ENCODE measurements at regions not wholly inside any gene's neighbourhood (a gene's known extent, or its start where the extent isn't known, plus 50 kb on each side); places are given as distances from the start of the nearest gene placed in this dataset.
"Not testable (repeated sequence)": the region's sequence is repeated elsewhere in the genome, so short reads cannot be mapped to it uniquely, and the experiment has no call there.

GRCh38 chr14:55913324-55914025 lies 204.7 kb upstream of the PELI2 start:
- ChIA-PET POLR2A (no interaction called here), CTCF (no interaction called here)
- no peaks in the 10 kb centered on the region for H3K4me1 ChIP-seq (ENCODE audit: insufficient read depth, low read length)
- no peaks in the 10 kb centered on the region for H3K9me3 Mint-ChIP-seq
- H3K4me3 Mint-ChIP-seq, result no peak overlapping the region
- H3K4me3 ChIP-seq (ENCODE audit: low read length), result no peak overlapping the region
- H3K27ac ChIP-seq (ENCODE audit: low read depth, low read length), result no peak overlapping the region
- H3K36me3 ChIP-seq (ENCODE audit: insufficient read depth, low read length), result no peaks in the 10 kb centered on the region
- no peaks in the 10 kb centered on the region for H3K4me1 Mint-ChIP-seq
- peaks cover 9 to 12% of the 10 kb centered on the region in 2 donors for H3K27me3 Mint-ChIP-seq
- peaks cover 0 to 8% (median 0%) of the 10 kb centered on the region in 3 donors for H3K36me3 Mint-ChIP-seq
- no peak for DNase-seq
- H3K27ac Mint-ChIP-seq, result no peak overlapping the region
- H3K27me3 ChIP-seq (ENCODE audit: insufficient read depth, low read length, poor library complexity, severe bottlenecking), result no peaks in the 10 kb centered on the region
- no peaks in the 10 kb centered on the region for H3K9me3 ChIP-seq (ENCODE audit: low read length)

DNA sequence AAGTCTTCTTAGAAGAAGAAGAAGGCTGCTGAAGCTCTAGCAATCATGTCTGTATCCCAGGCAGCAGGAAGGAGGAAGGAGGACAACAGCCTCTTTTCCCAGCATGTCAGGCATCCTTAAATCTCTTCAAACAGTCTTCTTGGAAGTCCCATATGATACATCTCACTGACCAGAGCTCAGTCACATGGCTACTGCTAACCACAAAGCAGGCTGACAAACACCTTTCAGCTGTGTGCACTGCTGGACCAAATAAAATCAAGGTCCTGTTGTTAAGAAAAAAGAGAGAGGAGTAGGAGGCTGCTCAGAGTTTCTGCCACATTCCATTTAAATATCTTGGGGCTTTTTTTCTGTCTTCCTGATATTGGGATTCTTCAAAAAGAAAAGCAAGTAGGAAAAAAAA lies 203.4 kb upstream of the PELI2 start:
- Mint-ChIP-seq H3K4me3 (no peak overlapping the region), H3K27me3 (peaks cover 9 to 12% of the 10 kb centered on the region in 2 donors), H3K9me3 (no peaks in the 10 kb centered on the region), H3K36me3 (peaks cover 0 to 8% (median 0%) of the 10 kb centered on the region in 3 donors), H3K27ac (no peak overlapping the region), H3K4me1 (no peaks in the 10 kb centered on the region)
- H3K27ac ChIP-seq (ENCODE audit: low read depth, low read length), result no peak overlapping the region
- POLR2A ChIA-PET, result no interaction called here
- H3K4me1 ChIP-seq (ENCODE audit: insufficient read depth, low read length), result no peaks in the 10 kb centered on the region
- H3K36me3 ChIP-seq (ENCODE audit: insufficient read depth, low read length), result no peaks in the 10 kb centered on the region
- no peak overlapping the region for H3K4me3 ChIP-seq (ENCODE audit: low read length)
- DNase-seq, result no peak
- no peaks in the 10 kb centered on the region for H3K27me3 ChIP-seq (ENCODE audit: insufficient read depth, low read length, poor library complexity, severe bottlenecking)
- H3K9me3 ChIP-seq (ENCODE audit: low read length), result no peaks in the 10 kb centered on the region
- CTCF ChIA-PET, result no interaction called here

DNA sequence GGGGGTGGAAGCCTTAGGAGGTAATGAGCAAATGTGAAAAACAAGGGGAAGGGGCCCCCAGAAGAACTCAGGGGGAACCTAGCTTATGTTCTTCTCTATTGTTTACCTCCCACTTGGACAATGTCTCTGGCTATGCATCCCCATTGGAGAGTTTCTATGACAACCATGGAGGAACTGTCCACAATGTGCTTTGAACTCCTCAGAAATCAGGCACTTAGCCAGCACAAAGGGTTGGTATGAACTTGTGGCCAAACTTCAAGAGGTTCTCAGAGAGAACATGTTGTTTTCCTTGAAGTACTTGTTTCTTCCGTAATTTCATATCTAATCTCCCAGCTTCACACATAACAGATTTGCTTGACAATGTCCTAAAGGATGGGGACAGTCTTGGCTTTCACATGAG lies 202.8 kb upstream of the PELI2 start:
- no peaks in the 10 kb centered on the region for H3K27me3 ChIP-seq (ENCODE audit: insufficient read depth, low read length, poor library complexity, severe bottlenecking)
- Mint-ChIP-seq H3K9me3 (no peaks in the 10 kb centered on the region), H3K27ac (peak overlapping the region in 1 of 8 donors; percentile 4), H3K4me1 (no peaks in the 10 kb centered on the region), H3K4me3 (no peak overlapping the region), H3K27me3 (peaks cover 9 to 12% of the 10 kb centered on the region in 2 donors), H3K36me3 (peaks cover 0 to 8% (median 0%) of the 10 kb centered on the region in 3 donors)
- no peaks in the 10 kb centered on the region for H3K4me1 ChIP-seq (ENCODE audit: insufficient read depth, low read length)
- no peak overlapping the region for H3K4me3 ChIP-seq (ENCODE audit: low read length)
- CTCF ChIA-PET, result no interaction called here
- no peaks in the 10 kb centered on the region for H3K9me3 ChIP-seq (ENCODE audit: low read length)
- POLR2A ChIA-PET, result no interaction called here
- no peaks in the 10 kb centered on the region for H3K36me3 ChIP-seq (ENCODE audit: insufficient read depth, low read length)
- DNase-seq, result no peak
- no peak overlapping the region for H3K27ac ChIP-seq (ENCODE audit: low read depth, low read length)

GRCh38 chr14:55919800-55920199 lies 198.4 kb upstream of the PELI2 start:
- H3K4me1 Mint-ChIP-seq; H3K4me1 ChIP-seq (ENCODE audit: insufficient read depth, low read length); H3K4me3 Mint-ChIP-seq; H3K36me3 Mint-ChIP-seq; H3K27ac Mint-ChIP-seq; H3K27me3 ChIP-seq (ENCODE audit: insufficient read depth, low read length, poor library complexity, severe bottlenecking); H3K9me3 Mint-ChIP-seq; CTCF ChIA-PET; H3K27ac ChIP-seq (ENCODE audit: low read depth, low read length); H3K9me3 ChIP-seq (ENCODE audit: low read length); DNase-seq; H3K4me3 ChIP-seq (ENCODE audit: low read length); H3K36me3 ChIP-seq (ENCODE audit: insufficient read depth, low read length); POLR2A ChIA-PET: not testable (repeated sequence)
- peaks cover 11 to 12% of the 10 kb centered on the region in 2 donors for H3K27me3 Mint-ChIP-seq

DNA sequence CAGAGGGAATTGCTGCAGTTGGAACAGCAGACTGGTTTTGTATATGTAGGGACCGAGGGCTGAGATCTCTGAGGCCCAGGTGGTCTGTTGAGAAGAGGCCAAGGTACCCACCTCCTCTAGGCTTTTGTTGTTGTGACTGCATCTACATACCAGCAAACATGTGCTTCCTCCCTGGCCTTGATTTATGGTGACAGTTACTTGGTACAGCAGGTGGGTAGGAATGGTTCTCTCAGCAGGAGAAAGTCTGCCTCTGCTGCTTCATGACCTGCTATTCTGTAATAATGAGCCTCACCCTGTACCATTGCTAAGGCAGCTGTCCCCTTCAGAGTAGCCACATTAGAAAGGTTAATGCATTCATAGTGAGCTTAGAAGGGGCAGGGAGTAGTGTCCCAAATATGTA lies 196.7 kb upstream of the PELI2 start:
- H3K4me1 ChIP-seq (ENCODE audit: insufficient read depth, low read length), result no peaks in the 10 kb centered on the region
- ChIA-PET CTCF (no interaction called here), POLR2A (no interaction called here)
- no peak for DNase-seq
- H3K9me3 Mint-ChIP-seq, result no peaks in the 10 kb centered on the region
- H3K36me3 Mint-ChIP-seq, result peaks cover 0 to 6% (median 0%) of the 10 kb centered on the region in 3 donors
- H3K27me3 ChIP-seq (ENCODE audit: insufficient read depth, low read length, poor library complexity, severe bottlenecking), result no peaks in the 10 kb centered on the region
- H3K4me3 ChIP-seq (ENCODE audit: low read length), result no peak overlapping the region
- no peak overlapping the region for H3K4me3 Mint-ChIP-seq
- no peak overlapping the region for H3K27ac ChIP-seq (ENCODE audit: low read depth, low read length)
- peaks cover 9 to 10% of the 10 kb centered on the region in 2 donors for H3K27me3 Mint-ChIP-seq
- no peak overlapping the region for H3K27ac Mint-ChIP-seq
- no peaks in the 10 kb centered on the region for H3K9me3 ChIP-seq (ENCODE audit: low read length)
- no peaks in the 10 kb centered on the region for H3K36me3 ChIP-seq (ENCODE audit: insufficient read depth, low read length)
- no peaks in the 10 kb centered on the region for H3K4me1 Mint-ChIP-seq

DNA sequence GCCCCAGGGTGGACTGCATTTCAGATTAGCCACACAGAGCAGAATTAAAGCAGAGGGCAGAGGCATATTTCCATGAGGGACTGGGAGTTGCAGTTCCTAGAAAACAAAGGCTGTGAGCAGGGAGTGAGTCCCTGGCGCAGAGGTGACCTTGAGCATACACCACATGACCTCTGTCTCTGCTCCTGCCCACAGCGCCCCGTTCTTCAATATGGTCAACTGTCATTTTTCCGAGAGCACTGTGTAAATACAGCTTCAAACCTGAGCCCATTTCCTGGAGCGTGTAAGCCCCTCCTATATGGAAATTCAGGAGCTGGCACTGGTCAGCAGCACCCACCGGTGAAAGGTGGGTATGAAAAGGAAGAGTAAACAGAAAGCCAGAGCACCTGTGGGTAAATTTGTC lies 192.2 kb upstream of the PELI2 start:
- no peaks in the 10 kb centered on the region for H3K27me3 ChIP-seq (ENCODE audit: insufficient read depth, low read length, poor library complexity, severe bottlenecking)
- H3K27ac ChIP-seq (ENCODE audit: low read depth, low read length), result no peak overlapping the region
- no peaks in the 10 kb centered on the region for H3K4me1 ChIP-seq (ENCODE audit: insufficient read depth, low read length)
- no peaks in the 10 kb centered on the region for H3K36me3 Mint-ChIP-seq
- no peaks in the 10 kb centered on the region for H3K9me3 Mint-ChIP-seq
- no peaks in the 10 kb centered on the region for H3K36me3 ChIP-seq (ENCODE audit: insufficient read depth, low read length)
- no peak overlapping the region for H3K27ac Mint-ChIP-seq
- peaks cover 7% of the 10 kb centered on the region in 2 donors for H3K27me3 Mint-ChIP-seq
- DNase-seq, result no peak
- ChIA-PET CTCF (no interaction called here), POLR2A (no interaction called here)
- H3K9me3 ChIP-seq (ENCODE audit: low read length), result no peaks in the 10 kb centered on the region
- H3K4me3 ChIP-seq (ENCODE audit: low read length), result no peak overlapping the region
- H3K4me1 Mint-ChIP-seq, result no peaks in the 10 kb centered on the region
- H3K4me3 Mint-ChIP-seq, result no peak overlapping the region

DNA sequence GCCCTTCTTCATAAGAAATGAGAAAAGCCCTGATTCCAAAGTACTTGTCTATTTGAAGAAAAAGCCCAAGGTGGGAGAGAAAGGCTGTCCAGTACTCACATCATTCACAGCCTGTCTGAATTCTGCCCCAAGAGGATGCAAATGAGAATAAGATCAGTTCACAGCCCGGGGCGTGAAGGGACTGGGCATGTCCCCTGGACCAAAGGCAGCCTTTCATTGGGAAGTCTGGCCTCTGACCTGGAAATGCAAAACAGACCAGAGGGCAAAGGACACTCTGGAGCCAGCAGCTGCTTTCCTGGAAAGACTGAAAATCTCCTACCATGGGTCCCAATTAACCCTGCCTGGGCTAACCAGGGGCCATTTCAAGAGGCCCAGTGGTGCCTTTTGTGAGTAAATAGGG lies 191.2 kb upstream of the PELI2 start:
- ChIA-PET CTCF (no interaction called here), POLR2A (no interaction called here)
- Mint-ChIP-seq H3K27ac (no peak overlapping the region), H3K4me1 (no peaks in the 10 kb centered on the region), H3K4me3 (no peak overlapping the region), H3K36me3 (no peaks in the 10 kb centered on the region), H3K27me3 (peaks cover 6 to 10% of the 10 kb centered on the region in 2 donors), H3K9me3 (no peaks in the 10 kb centered on the region)
- no peak for DNase-seq
- Histone ChIP-seq H3K9me3 (ENCODE audit: low read length) (no peaks in the 10 kb centered on the region), H3K36me3 (ENCODE audit: insufficient read depth, low read length) (no peaks in the 10 kb centered on the region), H3K4me1 (ENCODE audit: insufficient read depth, low read length) (no peaks in the 10 kb centered on the region), H3K4me3 (ENCODE audit: low read length) (no peak overlapping the region), H3K27me3 (ENCODE audit: insufficient read depth, low read length, poor library complexity, severe bottlenecking) (no peaks in the 10 kb centered on the region), H3K27ac (ENCODE audit: low read depth, low read length) (no peak overlapping the region)

DNA sequence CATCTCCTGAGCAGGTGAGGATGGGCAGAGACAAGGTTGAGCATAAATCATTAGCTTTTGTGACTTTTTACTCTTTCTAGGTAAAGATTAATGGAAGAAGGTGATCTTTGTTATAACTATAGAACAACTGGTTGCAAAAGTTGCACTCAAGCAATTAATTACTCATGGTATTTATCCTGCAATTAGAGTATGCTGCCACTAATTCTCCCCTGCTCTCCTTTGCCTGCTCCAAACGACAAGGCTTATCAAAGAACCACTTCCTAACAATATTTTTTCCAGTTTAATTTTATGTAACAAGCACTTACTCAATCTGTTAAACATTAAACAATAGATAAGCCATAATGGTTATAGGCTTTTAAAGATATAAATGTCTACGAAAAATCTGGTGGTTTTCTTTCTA lies 189.9 kb upstream of the PELI2 start:
- peaks cover 4 to 10% of the 10 kb centered on the region in 2 donors for H3K27me3 Mint-ChIP-seq
- no peaks in the 10 kb centered on the region for H3K27me3 ChIP-seq (ENCODE audit: insufficient read depth, low read length, poor library complexity, severe bottlenecking)
- no peak overlapping the region for H3K4me3 Mint-ChIP-seq
- H3K4me1 ChIP-seq (ENCODE audit: insufficient read depth, low read length), result no peaks in the 10 kb centered on the region
- ChIA-PET POLR2A (no interaction called here), CTCF (no interaction called here)
- no peaks in the 10 kb centered on the region for H3K9me3 ChIP-seq (ENCODE audit: low read length)
- no peak overlapping the region for H3K27ac Mint-ChIP-seq
- no peaks in the 10 kb centered on the region for H3K4me1 Mint-ChIP-seq
- no peak overlapping the region for H3K4me3 ChIP-seq (ENCODE audit: low read length)
- H3K36me3 ChIP-seq (ENCODE audit: insufficient read depth, low read length), result no peaks in the 10 kb centered on the region
- no peak for DNase-seq
- no peaks in the 10 kb centered on the region for H3K9me3 Mint-ChIP-seq
- H3K36me3 Mint-ChIP-seq, result no peaks in the 10 kb centered on the region
- no peak overlapping the region for H3K27ac ChIP-seq (ENCODE audit: low read depth, low read length)

- H3K36me3 Mint-ChIP-seq, result peaks cover 0 to 1% (median 0%) of the 10 kb centered on the region in 3 donors
- no peak overlapping the region for H3K27ac Mint-ChIP-seq
- peaks cover 4 to 10% of the 10 kb centered on the region in 2 donors for H3K27me3 Mint-ChIP-seq
- Histone ChIP-seq H3K27ac (ENCODE audit: low read depth, low read length) (no peak overlapping the region), H3K27me3 (ENCODE audit: insufficient read depth, low read length, poor library complexity, severe bottlenecking) (no peaks in the 10 kb centered on the region), H3K9me3 (ENCODE audit: low read length) (no peaks in the 10 kb centered on the region), H3K36me3 (ENCODE audit: insufficient read depth, low read length) (no peaks in the 10 kb centered on the region), H3K4me3 (ENCODE audit: low read length) (no peak overlapping the region), H3K4me1 (ENCODE audit: insufficient read depth, low read length) (no peaks in the 10 kb centered on the region)
- no peak for DNase-seq
- no peaks in the 10 kb centered on the region for H3K4me1 Mint-ChIP-seq
- H3K9me3 Mint-ChIP-seq, result no peaks in the 10 kb centered on the region
- CTCF ChIA-PET, result no interaction called here
- POLR2A ChIA-PET, result no interaction called here
- H3K4me3 Mint-ChIP-seq, result no peak overlapping the region
Observed at GRCh38 chr14:55929136-55929535, 189.1 kb upstream of the PELI2 start.

Data from CD8-positive, alpha-beta memory T cell (primary cell).